Left ventricle myocardium inferior (tissue), 1 donor: ENCODE measurements at regions not wholly inside any gene's neighbourhood (a gene's known extent, or its start where the extent isn't known, plus 50 kb on each side); places are given as distances from the start of the nearest gene placed in this dataset.
"Not testable (repeated sequence)": the region's sequence is repeated elsewhere in the genome, so short reads cannot be mapped to it uniquely, and the experiment has no call there.

Experiments
- DNase-seq: peaks from one replicate; pipeline ENCODE4 v3.0.0-alpha.2; 2020
- H3K27ac ChIP-seq: fragments of 200-600 bp; replicated peaks from 2 replicates; pipeline ENCODE4 v1.8.0; 2021
- H3K27me3 ChIP-seq: fragments of 200-600 bp; 2 replicates; pipeline ENCODE4 v1.8.0; 2021; ENCODE audit warnings: low read depth
- H3K36me3 ChIP-seq: fragments of 200-600 bp; 2 replicates; pipeline ENCODE4 v1.8.0; 2021
- H3K4me1 ChIP-seq: fragments of 200-600 bp; 2 replicates; pipeline ENCODE4 v1.8.0; 2021
- H3K4me3 ChIP-seq: fragments of 200-600 bp; 2 replicates; pipeline ENCODE4 v1.8.0; 2021; ENCODE audit warnings: mild to moderate bottlenecking, moderate library complexity
- H3K9me3 ChIP-seq: fragments of 200-600 bp; replicated peaks from 2 replicates; pipeline ENCODE4 v1.8.0; 2021
- CTCF ChIP-seq: fragments of 200-600 bp; IDR thresholded peaks from 2 replicates; pipeline ENCODE4 v1.8.0; 2021; ENCODE audit warnings: antibody characterized with exemption, mild to moderate bottlenecking, borderline replicate concordance
- intact Hi-C: fragments of 100-400 bp; cut with micrococcal nuclease; formaldehyde crosslinking; loops from one replicate; pipeline ENCODE4 v1.11.0; 2022
- donor health status: DM: no; HTN: yes; CAD: no; lungs with severe emphysema.

- Histone ChIP-seq H3K9me3 (no peaks in the 10 kb centered on the region), H3K4me1 (no peaks in the 10 kb centered on the region), H3K27ac (no peak overlapping the region), H3K4me3 (no peak overlapping the region), H3K27me3 (peaks cover 11% of the 10 kb centered on the region), H3K36me3 (no peaks in the 10 kb centered on the region)
- intact Hi-C loops: no loop called here
- no peak for TF ChIP-seq CTCF
- no peak for DNase-seq
These were observed 72.1 kb upstream of the RASSF8 start for GRCh38 chr12:25886396-25886795.

- intact Hi-C loops: no loop called here
- no peak for DNase-seq
- no peaks in the 10 kb centered on the region for H3K4me1 ChIP-seq
- TF ChIP-seq CTCF: no peak
- H3K9me3 ChIP-seq: no peaks in the 10 kb centered on the region
- peaks cover 11% of the 10 kb centered on the region for H3K27me3 ChIP-seq
- no peaks in the 10 kb centered on the region for H3K36me3 ChIP-seq
- H3K4me3 ChIP-seq: no peak overlapping the region
- no peak overlapping the region for H3K27ac ChIP-seq
These were observed 71.1 kb upstream of the RASSF8 start for GRCh38 chr12:25887367-25887766.

GRCh38 chr12:25889185-25889584 is 69.3 kb upstream of the RASSF8 start:
- H3K27ac ChIP-seq: no peak overlapping the region
- H3K4me1 ChIP-seq: no peaks in the 10 kb centered on the region
- H3K9me3 ChIP-seq: peaks cover 14% of the 10 kb centered on the region
- no peak overlapping the region for H3K4me3 ChIP-seq
- no peaks in the 10 kb centered on the region for H3K36me3 ChIP-seq
- no peak for DNase-seq
- intact Hi-C loops: no loop called here
- peaks cover 11% of the 10 kb centered on the region for H3K27me3 ChIP-seq
- TF ChIP-seq CTCF: no peak

GRCh38 chr12:25891095-25891494 is 67.4 kb upstream of the RASSF8 start:
- H3K4me3 ChIP-seq, H3K4me1 ChIP-seq, DNase-seq, intact Hi-C loops, H3K36me3 ChIP-seq, H3K27me3 ChIP-seq, H3K27ac ChIP-seq: not testable (repeated sequence)
- peaks cover 14% of the 10 kb centered on the region for H3K9me3 ChIP-seq

GRCh38 chr12:25894759-25895158 is 63.7 kb upstream of the RASSF8 start:
- Histone ChIP-seq H3K27me3 (peaks cover 2% of the 10 kb centered on the region), H3K27ac (no peak overlapping the region), H3K36me3 (no peaks in the 10 kb centered on the region), H3K9me3 (peaks cover 30% of the 10 kb centered on the region), H3K4me3 (no peak overlapping the region), H3K4me1 (no peaks in the 10 kb centered on the region)
- TF ChIP-seq CTCF: no peak
- no peak for DNase-seq
- intact Hi-C loops: no loop called here

- no peaks in the 10 kb centered on the region for H3K27me3 ChIP-seq
- no peak for TF ChIP-seq CTCF
- no peaks in the 10 kb centered on the region for H3K36me3 ChIP-seq
- intact Hi-C loops: no loop called here
- no peak overlapping the region for H3K4me3 ChIP-seq
- DNase-seq: no peak
- H3K27ac ChIP-seq: no peak overlapping the region
- H3K9me3 ChIP-seq: peaks cover 30% of the 10 kb centered on the region
- no peaks in the 10 kb centered on the region for H3K4me1 ChIP-seq
These were observed 61.5 kb upstream of the RASSF8 start for GRCh38 chr12:25896981-25897380.
